HG02885 (cell line): ENCODE measurements at regions not wholly inside any gene's neighbourhood (a gene's known extent, or its start where the extent isn't known, plus 50 kb on each side); places are given as distances from the start of the nearest gene placed in this dataset.

Experiments
- ATAC-seq: cut with Tn5 transposase; IDR thresholded peaks from one replicate; pipeline ENCODE4 v1.9.1; 2021; ENCODE audit warnings: mild to moderate bottlenecking; ENCODE audit not compliant: unreplicated experiment, poor library complexity

GRCh38 chr16:80367037-80367658, 173.6 kb upstream of the DYNLRB2 start:
- ATAC-seq, result no peak

DNA sequence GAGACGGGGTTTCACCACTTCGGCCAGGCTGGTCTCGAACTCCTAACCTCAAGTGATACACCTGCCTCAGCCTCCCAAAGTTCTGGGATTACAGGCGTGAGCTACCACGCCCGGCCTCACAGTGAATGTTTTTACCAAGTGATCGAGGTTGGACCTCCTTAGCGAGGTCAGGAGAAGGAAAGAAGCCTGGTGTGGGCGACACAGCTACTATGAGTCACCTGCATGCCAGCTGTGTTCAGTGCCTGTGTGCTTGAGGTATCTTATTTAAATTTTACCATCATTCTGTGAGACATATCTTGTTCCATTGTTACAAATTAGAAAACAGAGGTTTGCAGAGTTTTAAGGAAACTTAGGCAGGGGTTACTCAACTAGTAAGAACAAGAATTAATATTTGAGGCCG, 174.8 kb upstream of the DYNLRB2 start:
- no peak for ATAC-seq

- no peak for ATAC-seq
Observed at GRCh38 chr16:80362816-80363215, 178.0 kb upstream of the DYNLRB2 start.

DNA sequence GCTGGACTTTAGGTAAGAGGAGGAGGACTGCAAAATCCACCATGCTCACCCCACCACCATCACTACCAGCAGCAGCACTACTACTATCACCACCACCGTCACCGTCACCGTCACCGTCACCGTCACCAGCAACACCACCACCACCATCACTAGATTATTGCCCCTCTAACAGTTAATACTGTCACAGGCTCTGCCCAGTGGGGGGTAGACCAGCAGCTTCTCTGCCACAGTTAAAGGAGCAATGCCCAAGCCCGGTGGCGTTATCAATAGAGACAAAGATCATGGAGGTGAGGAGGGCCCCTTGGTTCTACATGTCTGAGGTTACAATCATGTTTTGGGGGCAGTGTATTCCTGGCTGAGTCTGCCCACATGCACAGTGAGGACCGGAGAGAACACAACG, 184.4 kb upstream of the DYNLRB2 start:
- ATAC-seq, result no peak

- ATAC-seq, result no peak
Observed at GRCh38 chr16:80355335-80355734, 185.5 kb upstream of the DYNLRB2 start.

DNA sequence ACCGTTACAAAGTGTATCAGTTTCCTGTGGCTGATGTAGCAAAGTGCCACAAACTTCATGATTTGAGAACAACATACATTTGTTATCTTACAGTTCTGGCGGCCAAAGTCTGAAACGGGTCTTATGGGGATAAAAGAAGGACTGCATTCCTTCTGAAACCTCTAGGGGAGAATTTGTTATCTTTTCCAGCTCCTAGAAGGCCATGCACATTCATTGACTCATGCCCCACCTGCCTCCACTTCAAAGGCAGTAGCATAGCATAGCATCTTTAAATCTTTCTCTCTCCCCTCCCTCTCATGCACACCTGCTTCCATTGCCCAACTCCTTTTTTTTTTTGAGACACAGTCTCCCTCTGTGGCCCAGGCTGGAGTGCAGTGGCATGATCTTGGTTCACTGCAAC, 190.7 kb upstream of the DYNLRB2 start:
- ATAC-seq, result no peak

DNA sequence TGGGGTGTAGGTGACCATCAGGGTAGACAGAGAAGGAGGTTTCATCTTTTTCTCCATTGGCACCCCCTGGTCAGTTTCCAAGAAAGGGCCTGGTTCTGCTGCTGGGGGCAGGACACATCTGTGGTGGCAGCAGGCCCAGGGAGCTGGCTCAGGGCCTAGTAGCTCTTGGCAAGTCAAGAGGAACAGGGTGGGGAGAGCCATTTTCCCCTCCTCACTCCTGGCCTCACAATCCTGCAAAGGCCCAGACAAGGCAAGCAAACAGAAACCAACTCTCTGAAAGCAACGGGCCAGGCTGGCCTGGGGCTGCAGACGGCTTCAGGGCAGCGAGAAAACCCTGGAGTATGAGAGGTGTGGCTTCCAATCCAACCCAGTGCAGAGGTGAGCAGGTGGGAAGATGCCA, 192.9 kb upstream of the DYNLRB2 start:
- ATAC-seq, result no peak

DNA sequence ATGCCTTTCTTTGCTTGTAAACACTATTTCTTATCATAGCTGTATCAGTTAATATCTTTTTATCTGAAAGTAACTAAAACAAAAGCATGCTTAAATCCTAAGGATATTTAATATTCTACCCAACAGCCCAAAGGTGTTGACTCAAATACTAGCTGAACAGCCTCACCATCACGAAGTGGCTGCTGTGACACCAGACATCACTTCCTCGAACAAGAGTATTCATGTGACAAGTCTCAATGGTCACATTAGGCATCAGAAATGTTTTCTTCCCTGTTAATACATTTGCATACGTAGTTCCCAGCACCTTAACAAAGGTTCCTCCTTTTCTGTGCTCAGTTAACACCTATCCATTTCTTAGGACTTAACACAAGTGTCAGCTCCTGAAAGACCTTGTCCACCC, 193.8 kb upstream of the DYNLRB2 start:
- ATAC-seq, result no peak

- ATAC-seq, result no peak
Observed at GRCh38 chr16:80346111-80346632, 194.6 kb upstream of the DYNLRB2 start.

- no peak for ATAC-seq
Observed at GRCh38 chr16:80345701-80346100, 195.1 kb upstream of the DYNLRB2 start.

DNA sequence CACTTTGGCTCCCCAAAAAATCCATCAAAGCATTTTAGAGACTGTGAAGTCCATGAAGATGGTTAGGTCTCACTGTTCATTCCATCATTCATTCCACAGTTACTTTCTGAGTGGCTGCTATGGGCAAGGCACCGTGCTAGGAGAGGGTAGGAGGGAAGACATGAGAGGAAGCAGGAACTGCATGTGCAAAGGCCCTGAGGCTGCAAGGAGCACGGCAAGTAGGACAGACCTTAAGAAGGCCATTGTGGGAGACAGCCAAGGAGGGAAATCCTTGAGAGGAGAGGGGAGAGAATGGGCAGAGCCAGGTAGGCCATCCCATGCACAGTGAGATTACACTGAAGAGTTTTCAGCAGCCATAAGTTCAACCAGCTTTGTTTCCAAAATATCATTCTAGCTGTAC, 196.2 kb upstream of the DYNLRB2 start:
- ATAC-seq, result no peak

- ATAC-seq, result no peak
Observed at GRCh38 chr16:80341263-80341662, 199.5 kb upstream of the DYNLRB2 start.

- no peak for ATAC-seq
Observed at GRCh38 chr16:80337786-80338185, 203.0 kb upstream of the DYNLRB2 start.

- no peak for ATAC-seq
Observed at GRCh38 chr16:80330803-80331202, 210.0 kb upstream of the DYNLRB2 start.

DNA sequence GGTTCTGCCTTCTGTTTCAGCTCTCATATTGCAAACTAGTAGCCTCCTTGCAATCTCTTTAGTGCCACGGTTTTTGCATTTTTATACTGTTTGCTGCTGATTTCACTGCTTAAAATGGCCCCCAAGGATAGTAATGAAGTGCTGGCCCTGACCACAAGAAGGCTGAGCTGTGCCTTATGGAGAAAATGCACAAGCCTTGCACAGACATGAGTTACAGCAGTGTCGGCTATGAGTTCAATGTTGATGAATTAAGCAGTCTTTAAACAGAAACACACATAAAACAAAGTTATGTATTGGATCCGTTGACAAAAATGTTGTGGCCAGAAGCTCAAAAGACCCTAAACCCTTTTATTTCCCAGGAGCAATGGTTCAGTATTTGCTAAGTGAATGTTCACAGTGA, 210.6 kb upstream of the DYNLRB2 start:
- no peak for ATAC-seq

- ATAC-seq, result no peak
Observed at GRCh38 chr16:80327740-80328139, 213.1 kb upstream of the DYNLRB2 start.

DNA sequence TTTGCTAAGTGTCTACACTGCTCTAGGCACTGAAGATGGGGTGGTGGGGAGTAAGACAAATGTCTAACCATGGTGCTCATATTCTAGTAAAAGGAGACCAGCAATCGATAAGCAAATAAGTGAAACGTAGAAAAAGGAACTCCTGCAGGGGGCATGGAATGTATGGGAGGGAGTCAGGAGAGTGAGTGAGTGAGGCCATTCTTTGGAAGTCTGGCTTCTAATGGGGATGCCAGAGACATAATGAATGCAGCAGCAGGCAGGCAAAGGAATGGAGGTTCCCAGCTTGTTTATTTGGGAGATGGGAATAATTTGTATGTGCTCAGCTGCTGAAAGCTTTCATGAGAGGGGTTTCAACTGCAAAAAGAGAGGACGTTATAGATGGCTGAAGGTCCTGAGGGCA, 216.4 kb upstream of the DYNLRB2 start:
- ATAC-seq, result no peak

- no peak for ATAC-seq
Observed at GRCh38 chr16:80323808-80324195, 217.0 kb upstream of the DYNLRB2 start.

DNA sequence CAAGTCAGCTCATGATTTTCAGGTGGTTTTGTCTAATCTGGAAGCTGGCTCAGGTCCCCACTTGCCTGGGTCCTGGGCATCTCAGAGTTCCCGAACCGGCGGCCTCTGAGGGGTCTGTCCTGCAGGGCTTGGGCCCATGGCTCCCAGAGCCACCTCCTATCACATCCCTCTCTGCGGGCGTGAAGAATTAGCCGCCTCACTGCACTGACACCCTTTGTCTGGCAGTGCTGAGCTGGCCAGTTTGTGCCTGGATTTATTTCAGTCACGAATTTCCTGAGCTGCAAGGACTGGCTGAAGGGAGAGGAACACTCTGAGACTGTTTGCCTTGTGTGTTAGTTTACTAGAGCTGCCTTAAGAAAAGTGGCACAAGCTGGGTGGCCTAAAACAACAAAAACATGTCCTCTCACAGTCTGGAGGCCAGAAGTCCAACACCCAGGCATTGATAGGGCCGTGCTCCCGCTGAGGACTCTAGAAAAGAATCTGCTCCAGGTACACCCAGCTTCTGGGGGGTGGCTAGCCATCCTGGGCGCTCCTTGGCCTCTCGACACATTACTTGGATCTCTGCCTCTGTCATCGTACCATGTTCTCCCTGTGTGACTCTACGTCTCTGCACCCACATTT, 217.5 kb upstream of the DYNLRB2 start:
- no peak for ATAC-seq

DNA sequence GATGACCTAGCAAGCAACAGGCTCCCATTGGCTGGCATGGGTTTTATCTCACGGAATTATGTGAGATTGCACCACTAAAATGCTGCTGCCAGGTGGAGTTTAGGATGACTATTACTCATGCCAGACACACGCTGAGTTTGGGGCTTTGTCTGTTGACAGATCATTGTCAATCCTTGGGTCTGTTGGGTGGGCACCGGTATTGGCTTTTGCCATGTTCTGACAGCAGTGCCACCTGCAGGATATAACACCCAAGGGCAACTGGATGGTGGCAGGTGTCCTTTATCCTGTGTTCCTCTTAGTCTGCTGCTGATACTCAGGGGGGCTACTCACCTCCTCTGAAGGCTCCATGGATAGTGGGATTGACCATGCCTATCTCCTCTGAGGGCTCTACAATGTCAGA, 221.6 kb upstream of the DYNLRB2 start:
- ATAC-seq, result no peak

- no peak for ATAC-seq
Observed at GRCh38 chr16:80318107-80318506, 222.7 kb upstream of the DYNLRB2 start.

- ATAC-seq, result no peak
Observed at GRCh38 chr16:80317599-80318037, 223.2 kb upstream of the DYNLRB2 start.
